Spleen (tissue), 7 donors: ENCODE measurements at regions not wholly inside any gene's neighbourhood (a gene's known extent, or its start where the extent isn't known, plus 50 kb on each side); places are given as distances from the start of the nearest gene placed in this dataset.

ENCODE experiments used
- POLR2A ChIP-seq, 3 donors: fragments of 450-650 bp; IDR thresholded peaks; one replicate each; pipeline ENCODE4 v1.5.1; 2017; ENCODE audit warnings: antibody characterized with exemption in 3 of 3, mild to moderate bottlenecking in 1 of 3
- POLR2AphosphoS5 ChIP-seq, 3 donors: sonication (generic); formaldehyde crosslinking; IDR thresholded peaks; one replicate each; pipeline ENCODE4 v1.5.1; 2017; ENCODE audit warnings: antibody characterized with exemption in 3 of 3
- TF ChIP-seq, protein P1 (sequence below), 11 experiments: fragments of 200-600 bp in 7 of 11; fragments of 450-650 bp in 4 of 11; sonication (generic) in 4 of 11; IDR thresholded peaks in 8 of 11; conservative IDR thresholded peaks in 3 of 11; 1 replicate in 7 of 11; 2 replicates in 4 of 11; pipeline versions ENCODE4 v1.4.0 to v1.8.0; 2016 to 2021; ENCODE audit warnings: antibody characterized with exemption in 11 of 11, inconsistent platforms in 4 of 11, mild to moderate bottlenecking in 1 of 11
- donor health status: DM: no; HTN: no; CAD: no; lungs with moderate emphysema.
- donor health status: DM: no; HTN: no; CAD: no.
- donor health status: DM: no; HTN: no; CAD: no.

GRCh38 chr2:7607441-7608173 is 690.4 kb downstream of the RNF144A start:
- TF ChIP-seq POLR2A (IDR thresholded peaks at IDR 0.05) (no peak), POLR2AphosphoS5 (IDR thresholded peaks at IDR 0.05) (no peak)
- TF ChIP-seq, protein P1, sequence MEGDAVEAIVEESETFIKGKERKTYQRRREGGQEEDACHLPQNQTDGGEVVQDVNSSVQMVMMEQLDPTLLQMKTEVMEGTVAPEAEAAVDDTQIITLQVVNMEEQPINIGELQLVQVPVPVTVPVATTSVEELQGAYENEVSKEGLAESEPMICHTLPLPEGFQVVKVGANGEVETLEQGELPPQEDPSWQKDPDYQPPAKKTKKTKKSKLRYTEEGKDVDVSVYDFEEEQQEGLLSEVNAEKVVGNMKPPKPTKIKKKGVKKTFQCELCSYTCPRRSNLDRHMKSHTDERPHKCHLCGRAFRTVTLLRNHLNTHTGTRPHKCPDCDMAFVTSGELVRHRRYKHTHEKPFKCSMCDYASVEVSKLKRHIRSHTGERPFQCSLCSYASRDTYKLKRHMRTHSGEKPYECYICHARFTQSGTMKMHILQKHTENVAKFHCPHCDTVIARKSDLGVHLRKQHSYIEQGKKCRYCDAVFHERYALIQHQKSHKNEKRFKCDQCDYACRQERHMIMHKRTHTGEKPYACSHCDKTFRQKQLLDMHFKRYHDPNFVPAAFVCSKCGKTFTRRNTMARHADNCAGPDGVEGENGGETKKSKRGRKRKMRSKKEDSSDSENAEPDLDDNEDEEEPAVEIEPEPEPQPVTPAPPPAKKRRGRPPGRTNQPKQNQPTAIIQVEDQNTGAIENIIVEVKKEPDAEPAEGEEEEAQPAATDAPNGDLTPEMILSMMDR (IDR thresholded peaks at IDR 0.05 in 8 of 11, conservative IDR thresholded peaks at IDR 0.05 in 3 of 11), result no peak
